Breast epithelium (tissue), 4 donors: ENCODE measurements at regions not wholly inside any gene's neighbourhood (a gene's known extent, or its start where the extent isn't known, plus 50 kb on each side); places are given as distances from the start of the nearest gene placed in this dataset.

Source experiments
- DNase-seq, 2 donors: peaks; one replicate each; pipeline ENCODE4 v3.0.0-alpha.2; 2019; ENCODE audit warnings: low spot score in 2 of 2
- H3K27ac ChIP-seq, 2 donors: fragments of 200-600 bp; sonication (generic) in 1 of 2; one replicate each; pipeline ENCODE4 v1.5.1; 2016 to 2019; ENCODE audit warnings: mild to moderate bottlenecking in 1 of 2
- H3K27me3 ChIP-seq, 2 donors: fragments of 200-600 bp; sonication (generic) in 1 of 2; one replicate each; pipeline versions ENCODE4 v1.5.1 to v1.6.0; 2017 to 2019; ENCODE audit warnings: control low read depth in 1 of 2, mild to moderate bottlenecking in 1 of 2
- H3K36me3 ChIP-seq: fragments of 200-600 bp; one replicate; pipeline ENCODE4 v1.5.1; 2019
- H3K4me1 ChIP-seq, 2 donors: fragments of 200-600 bp; sonication (generic); one replicate each; pipeline ENCODE4 v1.5.1; 2016 to 2019; ENCODE audit warnings: control low read depth in 1 of 2
- H3K4me3 ChIP-seq, 3 donors: fragments of 200-600 bp; sonication (generic); 1 replicate in 2 of 3; 2 replicates in 1 of 3; pipeline ENCODE4 v1.5.1; 2016 to 2019; ENCODE audit warnings: mild to moderate bottlenecking in 3 of 3, moderate library complexity in 2 of 3
- H3K9me3 ChIP-seq, 2 donors: fragments of 200-600 bp; sonication (generic) in 1 of 2; one replicate each; pipeline ENCODE4 v1.5.1; 2016 to 2019; ENCODE audit warnings: control low read depth in 1 of 2
- CTCF ChIP-seq, 3 donors: fragments of 450-650 bp; IDR thresholded peaks; one replicate each; pipeline ENCODE4 v1.5.1; 2016 to 2017; ENCODE audit warnings: antibody characterized with exemption in 3 of 3, mild to moderate bottlenecking in 3 of 3, moderate library complexity in 3 of 3
- POLR2A ChIP-seq: fragments of 450-650 bp; IDR thresholded peaks from one replicate; pipeline ENCODE4 v1.6.1; 2016; ENCODE audit warnings: antibody characterized with exemption, mild to moderate bottlenecking, moderate library complexity
- POLR2AphosphoS5 ChIP-seq, 3 donors: sonication (generic); formaldehyde crosslinking; IDR thresholded peaks; one replicate each; pipeline ENCODE4 v1.6.1; 2017; ENCODE audit warnings: antibody characterized with exemption in 3 of 3
- intact Hi-C: fragments of 100-400 bp; cut with DNase I; formaldehyde crosslinking; loops from one replicate; pipeline ENCODE4 v1.15.1; 2023; ENCODE audit warnings: low total_unique reads

DNA sequence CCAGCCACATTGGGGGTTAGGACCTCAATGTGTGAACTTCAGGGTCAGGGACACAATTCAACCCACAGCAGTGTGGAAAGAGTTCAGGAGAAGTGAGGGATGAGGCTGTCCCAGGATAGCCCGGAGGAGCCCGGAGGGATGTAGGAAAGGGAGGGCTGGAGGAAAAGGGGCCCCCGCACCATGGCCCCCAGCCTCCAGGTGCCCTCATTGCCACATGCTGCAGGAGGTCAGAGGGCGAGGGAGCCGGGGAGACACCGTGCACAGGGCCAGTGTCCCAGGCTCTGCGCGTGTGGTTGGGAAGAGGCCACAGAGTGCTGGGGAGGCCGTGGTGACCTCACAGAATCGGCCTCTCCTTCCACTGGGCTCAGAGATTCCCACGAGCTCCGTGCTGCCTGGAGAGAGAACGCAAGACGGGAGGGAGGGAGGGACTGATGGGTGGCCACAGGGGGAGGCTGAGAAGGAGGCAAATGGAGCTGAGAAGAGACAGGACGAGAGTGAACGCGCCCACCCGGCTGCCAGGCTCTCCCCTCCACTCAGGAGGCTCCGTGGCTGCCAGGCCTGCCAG is 215.1 kb downstream of the DLL1 start:
- intact Hi-C loops = no loop called here
- Histone ChIP-seq H3K9me3 (no peaks in the 10 kb centered on the region), H3K4me1 (no peaks in the 10 kb centered on the region), H3K27me3 (no peaks in the 10 kb centered on the region), H3K27ac (peak overlapping the region in 1 of 2 donors; percentile 74), H3K36me3 (no peaks in the 10 kb centered on the region), H3K4me3 (no peak overlapping the region)
- TF ChIP-seq POLR2A (no peak), CTCF (IDR thresholded peaks at IDR 0.05) (no peak), POLR2AphosphoS5 (IDR thresholded peaks at IDR 0.05) (no peak)
- peak in 1 of 2 donors; percentile 31 for DNase-seq

DNA sequence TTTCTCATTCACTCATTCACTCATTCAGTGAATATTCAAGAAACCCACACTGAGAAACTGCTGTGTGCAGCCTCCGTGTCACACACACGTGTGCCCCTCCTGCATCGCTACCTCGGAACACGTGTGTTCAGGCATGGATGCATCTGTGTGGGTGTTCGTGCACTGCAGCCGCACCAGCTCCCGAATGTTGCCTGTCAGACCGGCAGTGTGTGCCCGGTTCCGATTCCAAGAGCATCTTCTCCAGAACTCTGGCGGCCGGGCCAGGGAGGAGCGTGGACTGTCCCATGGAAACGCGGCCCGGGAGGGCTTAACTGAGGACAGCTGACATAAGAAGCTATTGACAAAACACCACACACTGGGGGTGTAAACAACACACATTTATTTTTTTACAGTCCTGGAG is 216.0 kb downstream of the DLL1 start:
- intact Hi-C loops = no loop called here
- peak in 1 of 2 donors; percentile 44 for DNase-seq
- no peaks in the 10 kb centered on the region for H3K9me3 ChIP-seq
- TF ChIP-seq CTCF (IDR thresholded peaks at IDR 0.05) (no peak), POLR2AphosphoS5 (IDR thresholded peaks at IDR 0.05) (no peak), POLR2A (no peak)
- no peak overlapping the region for H3K4me3 ChIP-seq
- H3K4me1 ChIP-seq = no peaks in the 10 kb centered on the region
- no peaks in the 10 kb centered on the region for H3K27me3 ChIP-seq
- no peaks in the 10 kb centered on the region for H3K36me3 ChIP-seq
- no peak overlapping the region for H3K27ac ChIP-seq

DNA sequence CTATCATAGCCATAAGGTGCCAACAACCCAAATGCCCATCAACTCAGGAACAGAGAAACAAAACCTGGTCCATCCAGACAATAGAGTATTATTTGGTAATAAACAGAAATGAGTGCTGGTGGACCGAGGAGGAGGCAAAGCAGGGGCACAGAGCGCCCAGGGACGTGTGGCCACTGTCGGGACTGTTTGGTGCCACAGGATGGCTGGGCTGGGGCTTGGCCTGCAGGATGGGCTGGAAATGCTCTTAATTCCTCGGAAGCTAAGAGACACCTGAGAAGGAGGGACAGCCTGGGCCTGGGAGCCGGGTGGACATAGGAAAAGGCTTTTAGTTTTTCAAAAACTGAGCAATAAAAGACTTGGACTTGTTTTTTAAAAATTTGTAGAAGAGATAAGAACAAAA is 216.4 kb downstream of the DLL1 start:
- TF ChIP-seq POLR2A (no peak), POLR2AphosphoS5 (IDR thresholded peaks at IDR 0.05) (no peak), CTCF (IDR thresholded peaks at IDR 0.05) (no peak)
- Histone ChIP-seq H3K4me1 (no peaks in the 10 kb centered on the region), H3K27me3 (no peaks in the 10 kb centered on the region), H3K27ac (no peak overlapping the region), H3K9me3 (peaks cover 3% of the 10 kb centered on the region in 2 donors), H3K4me3 (no peak overlapping the region), H3K36me3 (no peaks in the 10 kb centered on the region)
- intact Hi-C loops = no loop called here
- DNase-seq = no peak

DNA sequence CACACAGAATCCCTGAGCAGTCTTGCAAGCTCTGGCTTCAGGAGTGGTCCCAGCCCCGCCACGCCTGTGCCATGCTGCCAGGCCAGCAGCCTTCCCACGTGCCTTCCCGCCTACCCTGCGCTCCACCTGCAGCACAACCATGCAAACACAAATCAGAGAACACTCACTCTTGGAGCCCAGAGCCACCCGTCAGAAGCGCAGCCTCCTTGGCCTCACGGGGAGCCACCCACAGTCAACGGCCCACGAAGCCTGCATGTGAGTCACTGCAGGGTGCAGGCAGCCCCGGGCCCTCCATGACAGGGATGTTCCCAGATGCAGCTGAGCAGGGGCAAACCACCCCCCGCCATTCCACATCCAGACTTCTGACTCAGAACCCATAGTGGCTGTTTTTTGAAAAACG is 217.0 kb downstream of the DLL1 start:
- Histone ChIP-seq H3K4me3 (no peak overlapping the region), H3K36me3 (no peaks in the 10 kb centered on the region), H3K27ac (no peak overlapping the region), H3K27me3 (no peaks in the 10 kb centered on the region), H3K4me1 (no peaks in the 10 kb centered on the region), H3K9me3 (peaks cover 5 to 7% of the 10 kb centered on the region in 2 donors)
- intact Hi-C loops = no loop called here
- TF ChIP-seq POLR2A = no peak
- TF ChIP-seq POLR2AphosphoS5 (IDR thresholded peaks at IDR 0.05) = no peak
- no peak for TF ChIP-seq CTCF (IDR thresholded peaks at IDR 0.05)
- DNase-seq = no peak

DNA sequence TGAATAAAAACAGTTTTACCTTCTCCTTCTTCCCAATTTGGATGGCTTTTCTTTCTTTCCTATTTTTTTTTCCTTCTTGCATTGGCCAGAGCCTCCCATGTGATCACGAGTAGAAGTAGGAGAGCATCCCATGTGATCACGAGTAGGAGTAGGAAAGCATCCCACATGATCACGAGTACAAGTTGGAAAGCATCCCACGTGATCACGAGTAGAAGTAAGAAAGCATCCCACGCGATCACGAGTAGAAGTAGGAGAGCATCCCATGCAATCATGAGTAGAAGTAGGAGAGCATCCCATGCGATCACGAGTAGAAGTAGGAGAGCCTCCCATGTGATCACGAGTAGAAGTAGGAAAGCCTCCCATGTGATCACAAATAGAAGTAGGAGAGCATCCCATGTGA is 218.6 kb downstream of the DLL1 start:
- H3K27me3 ChIP-seq = no peaks in the 10 kb centered on the region
- H3K4me1 ChIP-seq = no peaks in the 10 kb centered on the region
- DNase-seq = no peak
- TF ChIP-seq POLR2A = no peak
- no peak for TF ChIP-seq CTCF (IDR thresholded peaks at IDR 0.05)
- no peak for TF ChIP-seq POLR2AphosphoS5 (IDR thresholded peaks at IDR 0.05)
- H3K27ac ChIP-seq = no peak overlapping the region
- no peak overlapping the region for H3K4me3 ChIP-seq
- H3K9me3 ChIP-seq = peaks cover 5 to 7% of the 10 kb centered on the region in 2 donors
- intact Hi-C loops = no loop called here
- no peaks in the 10 kb centered on the region for H3K36me3 ChIP-seq
